HG03469 (cell line): ENCODE measurements at regions not wholly inside any gene's neighbourhood (a gene's known extent, or its start where the extent isn't known, plus 50 kb on each side); places are given as distances from the start of the nearest gene placed in this dataset.

ENCODE experiments used
- ATAC-seq: cut with Tn5 transposase; IDR thresholded peaks from one replicate; pipeline ENCODE4 v1.9.1; 2021; ENCODE audit warnings: mild to moderate bottlenecking, moderate library complexity, moderate number of reproducible peaks; ENCODE audit not compliant: unreplicated experiment

- no peak for ATAC-seq
Observed at GRCh38 chr4:171202908-171203307, 610.3 kb upstream of the GALNTL6 start.

GRCh38 chr4:171186700-171187099 lies 626.5 kb upstream of the GALNTL6 start:
- no peak for ATAC-seq

GRCh38 chr4:171181090-171181489 lies 632.1 kb upstream of the GALNTL6 start:
- ATAC-seq, result no peak

- no peak for ATAC-seq
Observed at GRCh38 chr4:171170671-171171070, 642.5 kb upstream of the GALNTL6 start.

- ATAC-seq, result no peak
Observed at GRCh38 chr4:171169396-171169795, 643.8 kb upstream of the GALNTL6 start.

- no peak for ATAC-seq
Observed at GRCh38 chr4:171162478-171162877, 650.7 kb upstream of the GALNTL6 start.

GRCh38 chr4:171157462-171158082 lies 655.6 kb upstream of the GALNTL6 start:
- no peak for ATAC-seq

GRCh38 chr4:171142639-171143038 lies 670.6 kb upstream of the GALNTL6 start:
- ATAC-seq, result no peak

GRCh38 chr4:171142045-171142444 lies 671.2 kb upstream of the GALNTL6 start:
- ATAC-seq, result no peak

GRCh38 chr4:171130256-171130801 lies 682.9 kb upstream of the GALNTL6 start:
- no peak for ATAC-seq

- ATAC-seq, result no peak
Observed at GRCh38 chr4:171118091-171118490, 695.1 kb upstream of the GALNTL6 start.

- ATAC-seq, result no peak
Observed at GRCh38 chr4:171117457-171117856, 695.7 kb upstream of the GALNTL6 start.

GRCh38 chr4:171101845-171102244 lies 711.4 kb upstream of the GALNTL6 start:
- no peak for ATAC-seq

GRCh38 chr4:171087089-171087488 lies 726.1 kb upstream of the GALNTL6 start:
- no peak for ATAC-seq

- ATAC-seq, result no peak
Observed at GRCh38 chr4:171067422-171067821, 745.8 kb upstream of the GALNTL6 start.

GRCh38 chr4:171049380-171049779 lies 763.8 kb upstream of the GALNTL6 start:
- no peak for ATAC-seq

- no peak for ATAC-seq
Observed at GRCh38 chr4:171042989-171043524, 770.1 kb upstream of the GALNTL6 start.

- ATAC-seq, result no peak
Observed at GRCh38 chr4:171035909-171036308, 777.3 kb upstream of the GALNTL6 start.

- ATAC-seq, result no peak
Observed at GRCh38 chr4:171031338-171031737, 781.9 kb upstream of the GALNTL6 start.

GRCh38 chr4:171025776-171026175 lies 787.4 kb upstream of the GALNTL6 start:
- ATAC-seq, result no peak

GRCh38 chr4:171025343-171025742 lies 787.9 kb upstream of the GALNTL6 start:
- no peak for ATAC-seq

GRCh38 chr4:171024720-171025303 lies 788.4 kb upstream of the GALNTL6 start:
- ATAC-seq, result no peak
